Large intestine (tissue), 3 donors: ENCODE measurements at regions not wholly inside any gene's neighbourhood (a gene's known extent, or its start where the extent isn't known, plus 50 kb on each side); places are given as distances from the start of the nearest gene placed in this dataset.

Source experiments
- DNase-seq, 2 donors: peaks; one replicate each; pipeline versions ENCODE4 v3.0.0 to v3.0.0-alpha.2; 2013
- H3K27ac ChIP-seq: one replicate; pipeline ENCODE4 v1.5.1; 2013; ENCODE audit warnings: low read length
- H3K27me3 ChIP-seq: 2 replicates; pipeline ENCODE4 v1.6.1; 2013; ENCODE audit warnings: low read length; ENCODE audit not compliant: control insufficient read depth, insufficient read depth
- H3K36me3 ChIP-seq: 2 replicates; pipeline ENCODE4 v1.6.1; 2013; ENCODE audit warnings: low read length; ENCODE audit not compliant: control insufficient read depth, insufficient read depth
- H3K4me1 ChIP-seq: one replicate; pipeline ENCODE4 v1.6.1; 2013; ENCODE audit warnings: low read length; ENCODE audit not compliant: control insufficient read depth, insufficient read depth
- H3K4me3 ChIP-seq: one replicate; pipeline ENCODE4 v1.5.1; 2013; ENCODE audit warnings: low read length
- H3K9me3 ChIP-seq: one replicate; pipeline ENCODE4 v1.6.1; 2013; ENCODE audit warnings: mild to moderate bottlenecking, low read depth, low read length, moderate library complexity; ENCODE audit not compliant: control insufficient read depth
- WGBS: methylation state at CpG from one replicate; pipeline ENCODE4 v1.1.5; 2013; ENCODE audit warnings: low lambda C conversion rate; ENCODE audit not compliant: insufficient coverage; 5-methylcytosine and 5-hydroxymethylcytosine counted together

DNA sequence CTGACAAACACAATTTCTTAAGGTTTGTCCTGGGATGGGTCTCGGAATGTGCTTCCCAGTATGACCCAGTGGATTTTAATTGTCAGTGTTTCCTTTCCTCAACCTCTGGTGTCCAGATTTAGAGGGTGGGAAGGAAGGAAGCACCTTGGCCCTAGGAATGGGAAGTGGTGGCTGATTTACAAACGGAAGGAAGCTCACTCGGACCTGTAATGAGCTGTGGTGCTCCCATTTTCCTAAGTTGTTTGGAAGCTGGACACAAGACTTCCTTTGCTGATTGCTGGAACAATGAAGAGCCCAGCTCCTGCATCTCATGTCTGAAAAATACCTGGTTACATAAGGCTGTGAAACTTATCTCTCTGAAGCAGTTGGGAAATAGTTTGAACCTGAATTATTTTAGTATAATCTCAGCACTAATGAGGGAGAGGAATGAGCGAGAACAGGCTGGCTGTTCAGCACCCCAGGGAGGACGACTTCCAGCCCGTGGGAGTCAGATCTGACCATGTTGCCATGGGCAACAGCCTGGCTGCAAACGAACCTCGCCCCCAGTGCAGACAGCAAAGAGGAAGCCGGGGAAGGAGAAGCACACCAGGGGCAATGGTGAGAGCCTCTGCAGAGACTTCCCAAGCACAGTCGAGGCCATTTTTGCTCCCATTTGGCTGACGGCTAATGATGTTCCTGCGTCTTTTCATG is 74.4 kb upstream of the ASB18 start:
- peaks cover 2% of the 10 kb centered on the region for H3K36me3 ChIP-seq
- DNase-seq, result peak; percentile 58 to 80
- peaks cover 20% of the 10 kb centered on the region for H3K4me1 ChIP-seq
- peak overlapping the region; percentile 87 for H3K27ac ChIP-seq
- no peak overlapping the region for H3K4me3 ChIP-seq
- no CpG with 5 or more reads among the region's 12 CpGs for WGBS
- H3K27me3 ChIP-seq, result no peaks in the 10 kb centered on the region
- H3K9me3 ChIP-seq, result no peaks in the 10 kb centered on the region

DNA sequence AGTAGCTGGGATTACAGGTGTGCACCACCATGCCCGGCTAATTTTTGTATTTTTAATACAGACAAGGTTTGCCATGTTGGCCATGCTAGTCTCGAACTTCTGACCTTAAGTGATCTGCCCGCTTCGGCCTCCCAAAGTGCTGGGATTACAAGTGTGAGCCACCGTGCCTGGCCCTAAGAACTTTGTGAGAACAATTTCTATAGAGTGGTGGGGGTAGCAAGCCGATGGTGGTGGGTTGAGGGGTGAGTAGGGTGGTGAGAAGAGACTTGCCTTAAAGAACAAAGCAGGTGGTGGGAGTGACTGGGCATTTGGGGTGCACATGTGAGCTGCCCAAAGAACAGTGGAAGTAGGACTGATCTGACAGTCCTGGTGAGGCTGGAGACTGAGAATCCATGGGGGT is 76.0 kb upstream of the ASB18 start:
- WGBS, result no CpG with 5 or more reads among the region's 6 CpGs
- Histone ChIP-seq H3K36me3 (peaks cover 2% of the 10 kb centered on the region), H3K27me3 (no peaks in the 10 kb centered on the region), H3K4me3 (no peak overlapping the region), H3K27ac (no peak overlapping the region), H3K4me1 (peaks cover 20% of the 10 kb centered on the region), H3K9me3 (no peaks in the 10 kb centered on the region)
- DNase-seq, result no peak

GRCh38 chr2:236341067-236341466 is 76.9 kb upstream of the ASB18 start:
- Histone ChIP-seq H3K27me3 (no peaks in the 10 kb centered on the region), H3K27ac (no peak overlapping the region), H3K9me3 (no peaks in the 10 kb centered on the region), H3K36me3 (peaks cover 2% of the 10 kb centered on the region), H3K4me1 (peaks cover 20% of the 10 kb centered on the region), H3K4me3 (no peak overlapping the region)
- WGBS, result 60% methylated on average over 2 of the region's 14 CpGs
- no peak for DNase-seq

DNA sequence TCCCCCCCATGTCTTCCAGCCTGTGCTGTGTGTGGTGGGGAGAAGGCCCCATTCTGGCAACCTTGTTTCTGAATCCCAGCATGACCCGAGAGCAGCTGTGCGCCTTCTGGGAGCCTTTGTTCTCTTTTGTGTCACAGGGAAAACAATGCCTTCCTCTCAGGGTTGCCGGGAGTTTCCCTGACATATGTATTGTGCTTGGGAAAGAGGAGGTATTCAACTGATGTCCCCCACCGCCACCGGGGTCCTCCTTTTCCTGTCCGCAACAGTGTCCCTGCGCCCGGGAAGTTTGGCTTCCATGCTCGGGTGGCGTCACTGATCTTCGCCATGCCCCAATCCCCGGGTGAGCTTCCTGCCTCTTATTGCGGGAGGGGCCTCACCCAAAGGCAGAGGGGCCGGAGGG is 77.5 kb upstream of the ASB18 start:
- no CpG with 5 or more reads among the region's 14 CpGs for WGBS
- no peaks in the 10 kb centered on the region for H3K27me3 ChIP-seq
- H3K36me3 ChIP-seq, result peaks cover 2% of the 10 kb centered on the region
- no peak overlapping the region for H3K4me3 ChIP-seq
- H3K9me3 ChIP-seq, result no peaks in the 10 kb centered on the region
- H3K4me1 ChIP-seq, result peaks cover 20% of the 10 kb centered on the region
- no peak for DNase-seq
- H3K27ac ChIP-seq, result no peak overlapping the region

- DNase-seq, result no peak
- Histone ChIP-seq H3K27ac (no peak overlapping the region), H3K4me3 (no peak overlapping the region), H3K27me3 (no peaks in the 10 kb centered on the region), H3K4me1 (peaks cover 14% of the 10 kb centered on the region), H3K9me3 (no peaks in the 10 kb centered on the region), H3K36me3 (peaks cover 2% of the 10 kb centered on the region)
- 80% methylated on average over 1 of the region's 10 CpGs for WGBS
These were observed 78.3 kb upstream of the ASB18 start for GRCh38 chr2:236342507-236342906.

DNA sequence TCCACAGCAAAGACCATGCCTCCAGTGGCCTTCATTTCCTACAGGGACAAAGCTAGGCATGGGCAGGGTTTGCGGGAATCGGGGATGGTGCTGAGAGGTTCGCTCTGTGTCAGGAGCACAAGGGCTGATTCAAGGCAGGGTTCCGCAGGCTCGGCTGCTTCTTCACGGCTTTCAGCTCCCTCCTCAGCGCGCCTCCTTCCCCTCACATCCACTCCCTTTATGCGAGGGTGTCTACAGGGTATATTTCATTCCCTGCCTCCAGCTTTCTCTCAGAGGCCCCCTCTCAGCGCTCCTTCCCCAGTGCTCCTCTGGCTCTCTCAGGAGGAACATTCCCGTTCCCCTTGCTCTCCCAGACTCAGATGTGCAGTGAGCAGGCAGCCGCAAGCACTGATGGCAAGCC is 78.7 kb upstream of the ASB18 start:
- WGBS, result 80% methylated on average over 2 of the region's 12 CpGs
- no peak for DNase-seq
- no peaks in the 10 kb centered on the region for H3K9me3 ChIP-seq
- H3K27ac ChIP-seq, result no peak overlapping the region
- no peak overlapping the region for H3K4me3 ChIP-seq
- H3K4me1 ChIP-seq, result peaks cover 12% of the 10 kb centered on the region
- H3K27me3 ChIP-seq, result no peaks in the 10 kb centered on the region
- H3K36me3 ChIP-seq, result peaks cover 2% of the 10 kb centered on the region

DNA sequence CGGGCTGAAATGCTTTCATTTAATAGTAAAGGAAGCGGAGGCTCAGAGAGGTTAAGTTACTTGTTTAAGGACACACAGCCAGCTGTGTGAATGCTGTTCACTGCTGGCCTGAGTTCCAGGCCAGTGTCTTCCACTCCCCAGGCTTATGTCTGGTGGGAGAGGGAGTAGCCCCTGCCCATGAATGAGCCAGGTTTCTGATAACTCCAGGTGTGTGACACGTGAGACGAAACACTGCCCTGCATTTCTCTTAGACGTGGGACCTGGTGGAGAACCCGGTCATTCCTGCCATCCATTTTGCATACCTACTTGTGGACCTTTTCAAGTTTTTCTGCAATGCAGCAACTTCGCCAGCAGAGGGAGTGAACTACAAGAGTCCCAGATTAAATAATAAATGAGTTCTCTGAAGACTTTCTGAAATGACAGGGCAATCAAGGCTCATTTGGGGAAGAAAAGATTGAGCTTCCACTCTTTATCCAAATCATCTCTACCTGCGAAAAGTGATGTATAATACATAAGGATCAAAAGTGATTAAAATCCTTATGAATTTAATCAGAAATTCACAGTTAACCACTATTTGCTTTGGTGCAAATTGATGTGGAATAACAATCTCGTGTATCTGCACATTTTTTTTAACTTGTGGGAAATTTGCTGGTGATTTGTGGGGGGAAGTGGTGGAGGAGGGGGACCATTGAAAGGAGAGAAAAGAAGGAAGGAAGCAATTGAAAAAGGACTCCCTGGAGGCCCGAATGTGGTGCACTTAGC is 79.4 kb upstream of the ASB18 start:
- no peaks in the 10 kb centered on the region for H3K9me3 ChIP-seq
- H3K36me3 ChIP-seq, result peaks cover 2% of the 10 kb centered on the region
- peak; percentile 49 to 65 for DNase-seq
- whole genome bisulfite sequencing, result 30% methylated on average over 2 of the region's 10 CpGs
- no peak overlapping the region for H3K27ac ChIP-seq
- no peaks in the 10 kb centered on the region for H3K27me3 ChIP-seq
- H3K4me3 ChIP-seq, result no peak overlapping the region
- H3K4me1 ChIP-seq, result peaks cover 6% of the 10 kb centered on the region

DNA sequence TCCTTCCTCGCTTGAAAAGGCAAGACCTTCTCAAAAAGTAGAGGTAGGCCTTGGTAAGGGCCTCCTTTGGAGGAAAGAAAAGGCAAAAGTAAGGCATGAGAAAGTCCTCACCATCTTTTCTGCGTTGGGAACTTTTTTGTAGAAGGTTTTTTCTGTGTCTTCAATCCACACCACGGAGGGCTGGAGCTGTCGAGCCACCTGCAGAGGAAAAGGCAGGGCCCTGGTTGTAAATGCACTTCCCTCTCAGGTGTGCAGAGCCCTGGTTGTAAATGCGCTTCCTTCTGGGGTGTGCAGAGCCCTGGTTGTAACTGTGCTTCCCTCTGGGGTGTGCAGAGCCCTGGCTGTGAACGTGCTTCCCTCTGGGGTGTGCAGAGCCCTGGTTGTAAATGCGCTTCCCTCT is 80.2 kb upstream of the ASB18 start:
- no peaks in the 10 kb centered on the region for H3K27me3 ChIP-seq
- no peak for DNase-seq
- H3K27ac ChIP-seq, result no peak overlapping the region
- peaks cover 2% of the 10 kb centered on the region for H3K36me3 ChIP-seq
- no CpG with 5 or more reads among the region's 7 CpGs for WGBS
- no peaks in the 10 kb centered on the region for H3K4me1 ChIP-seq
- no peak overlapping the region for H3K4me3 ChIP-seq
- no peaks in the 10 kb centered on the region for H3K9me3 ChIP-seq

DNA sequence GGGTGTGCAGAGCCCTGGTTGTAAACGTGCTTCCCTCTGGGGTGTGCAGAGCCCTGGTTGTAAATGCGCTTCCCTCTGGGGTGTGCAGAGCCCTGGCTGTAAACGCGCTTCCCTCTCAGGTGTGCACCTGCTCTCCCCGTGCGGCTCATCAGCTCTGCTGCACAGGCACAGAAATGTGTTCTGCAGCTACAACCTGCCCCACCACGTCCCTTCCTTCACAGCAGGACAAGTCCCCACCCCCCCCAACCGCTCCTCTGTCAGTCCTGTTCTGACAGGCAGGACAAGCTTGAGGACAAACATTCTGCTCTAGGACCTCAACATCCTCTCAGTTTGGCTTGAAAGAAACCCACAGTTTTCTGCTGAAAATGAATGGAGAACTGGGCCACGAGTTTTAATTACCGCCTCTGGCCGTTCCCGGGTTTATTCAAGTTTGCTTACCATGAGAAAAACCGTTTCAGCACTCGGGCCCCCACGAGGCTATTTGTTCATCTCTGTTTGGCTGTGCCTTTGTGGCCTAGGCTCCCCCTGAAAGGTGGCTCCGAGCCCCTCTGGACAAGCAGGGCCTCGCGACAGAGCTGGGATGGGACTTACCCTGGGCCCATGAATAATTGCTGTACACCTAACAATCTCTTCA is 81.0 kb upstream of the ASB18 start:
- H3K4me3 ChIP-seq, result no peak overlapping the region
- 90% methylated on average over 2 of the region's 18 CpGs for WGBS
- H3K9me3 ChIP-seq, result no peaks in the 10 kb centered on the region

GRCh38 chr2:236346366-236346765 is 82.2 kb upstream of the ASB18 start:
- DNase-seq, result no peak
- peaks cover 2% of the 10 kb centered on the region for H3K36me3 ChIP-seq
- no CpG with 5 or more reads among the region's 6 CpGs for WGBS

More for the DNA sequence above, 81.0 kb upstream of the ASB18 start:
- no peak overlapping the region for H3K27ac ChIP-seq
- H3K36me3 ChIP-seq, result peaks cover 2% of the 10 kb centered on the region
- no peak for DNase-seq
- H3K27me3 ChIP-seq, result no peaks in the 10 kb centered on the region
- H3K4me1 ChIP-seq, result no peaks in the 10 kb centered on the region

More at GRCh38 chr2:236346366-236346765, 82.2 kb upstream of the ASB18 start:
- Histone ChIP-seq H3K4me3 (no peak overlapping the region), H3K27me3 (no peaks in the 10 kb centered on the region), H3K4me1 (no peaks in the 10 kb centered on the region), H3K27ac (no peak overlapping the region), H3K9me3 (no peaks in the 10 kb centered on the region)
